ENCODE measurements at regions not wholly inside any gene's neighbourhood (a gene's known extent, or its start where the extent isn't known, plus 50 kb on each side); places are given as distances from the start of the nearest gene placed in this dataset.
"Not testable (repeated sequence)": the region's sequence is repeated elsewhere in the genome, so short reads cannot be mapped to it uniquely, and the experiment has no call there.

DNA sequence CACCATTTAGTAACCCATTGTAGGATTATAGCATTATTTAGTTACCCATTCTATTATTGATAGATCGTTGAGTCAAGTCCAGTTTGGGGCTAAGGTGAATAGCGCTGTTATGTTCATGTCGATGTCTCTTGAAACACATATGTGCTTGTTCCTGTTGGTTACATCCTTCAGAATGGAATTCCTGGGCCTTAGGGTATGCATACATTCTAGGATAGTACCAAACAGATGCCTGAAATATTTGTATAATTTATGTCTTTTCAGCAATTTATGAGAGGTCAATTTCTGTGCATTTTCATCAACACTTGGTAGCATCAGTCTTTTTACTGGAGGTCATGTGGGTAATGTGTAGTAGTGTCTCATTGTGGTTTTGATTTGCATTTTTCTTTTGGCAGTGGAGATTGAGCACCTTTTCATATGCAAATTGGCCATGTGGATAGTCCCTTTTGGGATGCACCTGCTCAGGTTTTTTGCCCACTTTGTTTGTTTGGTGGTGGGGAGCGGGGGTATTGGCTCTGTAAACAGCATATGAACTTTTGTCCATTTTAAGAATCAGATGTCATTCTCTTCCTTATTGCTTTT lies 104.2 kb downstream of the CDRT15L2 start:
- not testable (repeated sequence) for TF ChIP-seq POLR2A, POLR2AphosphoS5, EP300 (IDR thresholded peaks at IDR 0.05)
- TF ChIP-seq, protein P1, sequence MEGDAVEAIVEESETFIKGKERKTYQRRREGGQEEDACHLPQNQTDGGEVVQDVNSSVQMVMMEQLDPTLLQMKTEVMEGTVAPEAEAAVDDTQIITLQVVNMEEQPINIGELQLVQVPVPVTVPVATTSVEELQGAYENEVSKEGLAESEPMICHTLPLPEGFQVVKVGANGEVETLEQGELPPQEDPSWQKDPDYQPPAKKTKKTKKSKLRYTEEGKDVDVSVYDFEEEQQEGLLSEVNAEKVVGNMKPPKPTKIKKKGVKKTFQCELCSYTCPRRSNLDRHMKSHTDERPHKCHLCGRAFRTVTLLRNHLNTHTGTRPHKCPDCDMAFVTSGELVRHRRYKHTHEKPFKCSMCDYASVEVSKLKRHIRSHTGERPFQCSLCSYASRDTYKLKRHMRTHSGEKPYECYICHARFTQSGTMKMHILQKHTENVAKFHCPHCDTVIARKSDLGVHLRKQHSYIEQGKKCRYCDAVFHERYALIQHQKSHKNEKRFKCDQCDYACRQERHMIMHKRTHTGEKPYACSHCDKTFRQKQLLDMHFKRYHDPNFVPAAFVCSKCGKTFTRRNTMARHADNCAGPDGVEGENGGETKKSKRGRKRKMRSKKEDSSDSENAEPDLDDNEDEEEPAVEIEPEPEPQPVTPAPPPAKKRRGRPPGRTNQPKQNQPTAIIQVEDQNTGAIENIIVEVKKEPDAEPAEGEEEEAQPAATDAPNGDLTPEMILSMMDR (IDR thresholded peaks at IDR 0.05): not testable (repeated sequence)

Measured in upper lobe of left lung (tissue), 4 donors.